ENCODE measurements at regions not wholly inside any gene's neighbourhood (a gene's known extent, or its start where the extent isn't known, plus 50 kb on each side); places are given as distances from the start of the nearest gene placed in this dataset.
"Not testable (repeated sequence)": the region's sequence is repeated elsewhere in the genome, so short reads cannot be mapped to it uniquely, and the experiment has no call there.

DNA sequence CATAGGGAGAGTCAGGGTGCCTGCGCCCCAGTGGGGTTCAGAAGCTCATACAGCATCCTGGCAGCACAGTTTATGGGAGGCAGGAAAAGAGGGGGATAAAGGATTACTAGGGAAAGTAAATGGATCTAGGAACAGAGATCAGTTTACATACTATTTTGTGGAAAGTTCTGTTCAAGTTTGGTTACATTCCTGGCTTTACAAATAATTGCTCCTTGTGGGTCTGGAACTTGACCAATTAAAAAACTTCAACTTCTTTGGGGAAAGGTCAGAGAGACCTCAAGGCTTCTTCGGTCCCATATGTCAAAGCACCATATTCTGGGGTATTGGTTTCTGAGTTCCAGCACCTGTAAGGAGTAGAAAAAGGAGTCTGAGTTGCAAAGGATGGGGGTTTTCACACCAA is 64.1 kb downstream of the ZDHHC19 start:
- no peaks in the 10 kb centered on the region for H3K9me3 Mint-ChIP-seq
- no peaks in the 10 kb centered on the region for H3K27me3 Mint-ChIP-seq (ENCODE audit: low read depth)
- H3K27ac Mint-ChIP-seq = peak overlapping the region; percentile 9
- peaks cover 13% of the 10 kb centered on the region for H3K4me1 Mint-ChIP-seq (ENCODE audit: low read depth)
- H3K36me3 Mint-ChIP-seq (ENCODE audit: low read depth) = peaks cover 2% of the 10 kb centered on the region
- no peak overlapping the region for H3K4me3 Mint-ChIP-seq

DNA sequence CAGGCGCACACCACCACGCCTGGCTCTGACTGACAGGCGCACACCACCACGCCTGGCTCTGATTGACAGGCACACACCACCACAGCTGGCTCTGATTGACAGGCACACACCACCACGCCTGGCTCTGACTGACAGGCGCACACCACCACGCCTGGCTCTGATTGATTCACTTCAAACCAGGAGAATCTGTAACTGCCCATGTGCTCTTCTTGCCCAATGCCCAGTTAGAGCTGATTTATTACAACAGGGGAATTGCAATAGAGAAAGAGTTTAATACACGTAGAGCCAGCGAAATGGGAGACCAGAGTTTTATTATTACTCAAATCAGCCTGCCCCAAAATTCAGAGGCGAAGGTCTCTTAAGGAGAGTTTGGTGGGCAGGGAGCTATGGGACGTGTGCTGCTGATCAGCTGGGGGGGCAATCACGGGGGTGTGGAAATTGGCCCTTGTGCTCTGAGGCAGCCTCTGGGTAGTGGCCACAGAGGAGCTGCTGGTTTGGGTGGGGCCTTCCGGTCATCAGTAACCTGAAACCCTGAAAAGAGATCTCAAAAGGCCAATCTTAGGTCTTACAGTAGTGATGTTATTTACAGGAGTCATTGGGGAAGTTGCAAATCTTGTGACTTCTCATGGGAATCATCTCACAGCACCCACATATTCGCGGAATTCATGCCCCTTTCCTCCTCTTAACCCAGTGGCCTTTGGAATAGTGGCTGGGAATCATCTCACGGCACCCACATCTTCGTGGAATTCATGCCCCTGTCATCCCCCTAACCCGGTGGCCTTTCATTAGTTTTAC is 63.8 kb upstream of the TFRC start:
- no peaks in the 10 kb centered on the region for H3K27me3 Mint-ChIP-seq (ENCODE audit: low read depth)
- peaks cover 16% of the 10 kb centered on the region for H3K4me1 Mint-ChIP-seq (ENCODE audit: low read depth)
- no peak overlapping the region for H3K4me3 Mint-ChIP-seq
- H3K36me3 Mint-ChIP-seq (ENCODE audit: low read depth) = peaks cover 2% of the 10 kb centered on the region
- no peaks in the 10 kb centered on the region for H3K9me3 Mint-ChIP-seq
- H3K27ac Mint-ChIP-seq = no peak overlapping the region

DNA sequence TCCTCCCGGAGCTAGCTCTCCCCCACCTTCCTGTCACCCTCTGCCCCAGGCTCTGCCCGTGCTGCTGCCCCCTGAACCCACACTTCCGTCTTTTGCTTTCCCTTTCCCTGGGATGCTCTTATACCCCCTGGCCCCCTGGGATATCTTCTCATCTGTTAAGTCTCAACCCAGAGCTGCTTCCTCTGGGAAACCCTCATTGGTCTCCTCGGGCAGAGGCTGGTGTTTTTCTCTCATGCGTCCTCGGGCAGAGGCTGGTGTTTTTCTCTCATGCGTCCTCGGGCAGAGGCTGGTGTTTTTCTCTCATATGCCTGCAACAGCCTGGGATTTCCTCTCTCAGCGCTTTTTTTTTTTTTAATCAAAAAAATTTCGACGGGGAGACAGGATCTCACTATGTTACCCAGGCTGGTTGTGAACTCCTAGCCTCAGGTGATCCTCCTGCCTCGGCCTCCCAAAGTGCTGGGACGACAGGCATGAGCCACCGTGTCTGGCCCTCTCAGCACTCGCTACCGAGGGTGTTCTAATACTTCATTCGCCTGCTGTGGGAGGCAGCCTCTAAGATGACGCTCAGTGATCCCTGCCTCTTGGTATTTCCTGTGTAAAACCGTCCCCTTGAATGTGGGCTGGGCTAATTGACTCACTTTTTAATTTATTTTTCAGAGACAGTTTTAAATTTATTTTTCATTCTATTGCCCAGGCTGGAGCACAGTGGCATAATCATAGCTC is 62.7 kb upstream of the TFRC start:
- H3K4me1 Mint-ChIP-seq (ENCODE audit: low read depth) = peaks cover 17% of the 10 kb centered on the region
- H3K4me3 Mint-ChIP-seq = no peak overlapping the region
- no peaks in the 10 kb centered on the region for H3K27me3 Mint-ChIP-seq (ENCODE audit: low read depth)
- peaks cover 2% of the 10 kb centered on the region for H3K36me3 Mint-ChIP-seq (ENCODE audit: low read depth)
- no peaks in the 10 kb centered on the region for H3K9me3 Mint-ChIP-seq
- peak overlapping the region; percentile 22 for H3K27ac Mint-ChIP-seq

DNA sequence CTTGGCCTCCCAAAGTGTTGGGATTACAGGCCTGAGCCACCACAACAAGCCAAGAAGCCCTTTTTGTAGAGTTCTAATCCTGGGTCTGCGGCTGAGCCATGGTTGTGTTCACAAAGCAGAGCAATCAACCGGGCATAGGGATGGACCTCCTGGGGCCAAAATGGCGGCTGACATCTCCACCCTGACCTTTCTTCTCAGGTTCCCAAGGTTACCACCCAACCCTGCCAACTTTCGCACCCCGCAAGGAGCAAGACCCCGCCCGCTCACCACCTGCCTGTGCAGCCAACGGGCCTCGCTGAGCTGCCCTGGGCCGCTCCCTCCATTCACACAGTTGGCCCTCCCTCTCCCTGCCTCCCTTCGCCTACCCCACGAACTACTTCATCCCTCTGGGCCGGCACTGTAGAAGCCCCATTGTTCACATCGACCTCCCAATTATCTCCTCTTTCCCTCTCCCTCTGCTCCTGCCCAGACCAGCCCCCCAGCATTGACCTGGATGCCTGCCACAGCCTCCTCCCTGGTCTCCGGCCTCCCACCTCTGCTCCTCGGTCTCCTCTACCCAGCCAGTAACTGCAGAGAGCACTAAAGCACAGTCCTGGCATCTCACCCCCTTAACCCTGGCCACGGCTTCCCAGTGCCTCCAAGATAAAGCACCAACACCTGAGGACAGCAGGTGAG is 62.0 kb upstream of the TFRC start:
- H3K4me3 Mint-ChIP-seq = no peak overlapping the region
- no peaks in the 10 kb centered on the region for H3K27me3 Mint-ChIP-seq (ENCODE audit: low read depth)
- H3K9me3 Mint-ChIP-seq = no peaks in the 10 kb centered on the region
- H3K27ac Mint-ChIP-seq = no peak overlapping the region
- peaks cover 2% of the 10 kb centered on the region for H3K36me3 Mint-ChIP-seq (ENCODE audit: low read depth)
- peaks cover 19% of the 10 kb centered on the region for H3K4me1 Mint-ChIP-seq (ENCODE audit: low read depth)

DNA sequence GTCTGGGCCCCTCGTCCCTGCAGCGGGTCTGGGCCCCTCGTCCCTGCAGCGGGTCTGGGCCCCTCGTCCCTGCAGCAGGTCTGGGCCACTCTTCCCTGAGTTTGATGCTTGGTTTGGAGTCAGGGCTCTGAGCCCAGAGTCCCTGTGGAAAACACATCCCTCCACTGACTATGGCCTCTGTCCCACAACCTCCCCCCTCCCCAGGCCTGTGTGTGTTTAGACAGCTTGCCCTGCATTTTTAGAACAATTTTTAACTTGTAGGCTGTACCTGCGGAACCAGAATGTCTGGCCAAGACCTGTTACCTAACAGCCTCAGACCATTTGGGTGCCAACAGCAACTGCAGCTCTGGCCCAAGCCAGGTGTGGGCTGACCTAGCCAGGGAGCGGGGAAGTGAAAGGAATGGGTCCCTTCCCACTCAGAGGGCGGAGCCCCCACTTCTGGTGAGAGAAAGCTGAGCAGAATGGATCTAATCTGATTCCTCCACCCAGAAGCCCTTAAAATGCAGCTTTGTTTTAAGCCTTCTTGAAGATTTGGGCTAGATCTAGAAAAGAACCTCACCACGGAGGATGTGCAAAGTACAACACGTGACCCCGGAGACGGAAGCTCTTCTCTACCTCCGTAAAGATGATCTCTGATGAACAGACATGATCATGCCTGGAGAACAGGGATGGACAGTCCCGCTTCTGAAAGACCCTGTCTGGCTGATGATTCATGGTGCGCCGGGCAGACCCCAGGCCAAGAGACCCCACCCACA is 60.5 kb upstream of the TFRC start:
- H3K4me1 Mint-ChIP-seq (ENCODE audit: low read depth) = peaks cover 19% of the 10 kb centered on the region
- no peaks in the 10 kb centered on the region for H3K27me3 Mint-ChIP-seq (ENCODE audit: low read depth)
- H3K4me3 Mint-ChIP-seq = no peak overlapping the region
- H3K27ac Mint-ChIP-seq = no peak overlapping the region
- H3K36me3 Mint-ChIP-seq (ENCODE audit: low read depth) = peaks cover 2% of the 10 kb centered on the region
- H3K9me3 Mint-ChIP-seq = no peaks in the 10 kb centered on the region

DNA sequence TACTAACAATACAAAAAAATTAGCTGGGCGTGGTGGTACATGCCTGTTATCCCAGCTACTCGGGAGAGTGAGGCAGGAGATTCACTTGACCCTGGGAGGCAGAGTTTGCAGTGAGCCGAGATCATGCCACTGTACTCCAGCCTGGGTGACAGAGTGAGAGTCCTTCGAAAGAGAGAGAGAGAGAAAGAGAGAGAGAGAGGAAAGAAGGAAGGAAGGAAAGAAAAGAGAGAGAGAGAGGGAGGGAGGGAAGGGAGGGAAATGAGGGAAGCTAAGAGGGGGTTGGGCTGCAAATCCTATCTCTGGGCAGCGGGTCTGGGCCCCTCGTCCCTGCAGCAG is 59.9 kb upstream of the TFRC start:
- H3K4me1 Mint-ChIP-seq (ENCODE audit: low read depth) = peaks cover 18% of the 10 kb centered on the region
- H3K27me3 Mint-ChIP-seq (ENCODE audit: low read depth) = no peaks in the 10 kb centered on the region
- no peak overlapping the region for H3K4me3 Mint-ChIP-seq
- peak overlapping the region; percentile 64 for H3K27ac Mint-ChIP-seq
- H3K9me3 Mint-ChIP-seq = no peaks in the 10 kb centered on the region
- H3K36me3 Mint-ChIP-seq (ENCODE audit: low read depth) = peaks cover under 1% of the 10 kb centered on the region

DNA sequence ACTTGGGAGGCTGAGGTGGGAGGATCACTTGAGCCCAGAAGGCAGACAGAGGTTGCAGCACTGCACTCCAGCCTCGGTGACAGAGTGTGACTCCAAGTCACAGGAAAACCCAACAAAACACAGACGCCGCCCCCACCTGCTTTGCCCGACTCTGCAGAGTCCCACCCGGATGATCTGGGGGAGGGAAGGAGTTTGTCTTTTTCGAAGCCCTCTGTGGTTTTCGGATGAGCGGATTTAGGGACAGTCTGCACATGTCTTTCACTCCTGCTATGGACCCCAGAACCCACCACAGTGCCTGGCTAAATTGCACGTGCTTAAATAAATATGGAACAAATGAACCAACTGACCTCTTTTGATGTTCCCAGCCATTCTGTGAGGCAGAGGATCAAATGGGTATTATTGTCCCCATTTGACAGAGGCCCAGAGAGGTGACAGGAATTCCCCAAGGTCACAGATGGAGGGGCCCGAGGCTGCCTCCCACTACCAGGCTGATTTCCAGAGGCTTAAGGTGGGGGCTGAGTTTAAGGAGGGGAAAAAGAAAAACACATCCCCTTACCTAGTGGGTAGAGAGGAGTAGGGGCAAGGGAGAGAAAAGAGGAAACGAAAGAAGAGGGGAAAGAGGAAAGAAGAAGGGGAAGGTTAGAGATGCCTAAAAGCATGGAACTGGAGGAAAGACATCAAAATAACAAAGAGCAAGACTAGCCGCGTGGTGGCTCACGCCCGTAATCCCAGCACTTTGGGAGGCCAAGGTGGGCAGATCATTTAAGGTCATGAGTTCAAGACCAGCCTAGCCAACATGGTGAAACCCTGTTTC is 59.4 kb upstream of the TFRC start:
- H3K36me3 Mint-ChIP-seq (ENCODE audit: low read depth) = no peaks in the 10 kb centered on the region
- H3K9me3 Mint-ChIP-seq = no peaks in the 10 kb centered on the region

DNA sequence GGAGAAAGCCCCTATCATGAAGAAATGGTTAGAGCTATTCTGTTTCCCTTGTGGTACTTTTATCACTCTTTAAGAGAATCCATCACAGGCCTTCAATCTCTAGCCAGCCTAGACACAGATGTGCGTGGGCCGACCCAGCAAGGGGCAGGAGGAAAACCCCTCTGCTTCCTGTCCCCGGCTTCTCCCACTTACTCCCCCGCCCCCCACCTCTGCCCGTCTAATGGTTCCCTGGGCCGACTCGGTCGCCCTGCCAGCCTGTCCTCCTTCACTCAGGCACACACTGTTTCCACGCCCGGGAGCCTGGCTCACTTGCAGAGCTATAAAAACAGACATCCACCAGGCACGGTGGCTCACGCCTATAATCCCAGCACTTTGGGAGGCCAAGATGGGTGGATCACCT is 58.3 kb upstream of the TFRC start:
- H3K9me3 Mint-ChIP-seq = no peaks in the 10 kb centered on the region
- no peak overlapping the region for H3K27ac Mint-ChIP-seq
- H3K36me3 Mint-ChIP-seq (ENCODE audit: low read depth) = peaks cover 2% of the 10 kb centered on the region
- no peaks in the 10 kb centered on the region for H3K27me3 Mint-ChIP-seq (ENCODE audit: low read depth)
- H3K4me1 Mint-ChIP-seq (ENCODE audit: low read depth) = peaks cover 25% of the 10 kb centered on the region
- H3K4me3 Mint-ChIP-seq = no peak overlapping the region

More for the DNA sequence above, 59.4 kb upstream of the TFRC start:
- Mint-ChIP-seq H3K4me3 (no peak overlapping the region), H3K27ac (no peak overlapping the region), H3K4me1 (ENCODE audit: low read depth) (peaks cover 22% of the 10 kb centered on the region), H3K27me3 (ENCODE audit: low read depth) (no peaks in the 10 kb centered on the region)

DNA sequence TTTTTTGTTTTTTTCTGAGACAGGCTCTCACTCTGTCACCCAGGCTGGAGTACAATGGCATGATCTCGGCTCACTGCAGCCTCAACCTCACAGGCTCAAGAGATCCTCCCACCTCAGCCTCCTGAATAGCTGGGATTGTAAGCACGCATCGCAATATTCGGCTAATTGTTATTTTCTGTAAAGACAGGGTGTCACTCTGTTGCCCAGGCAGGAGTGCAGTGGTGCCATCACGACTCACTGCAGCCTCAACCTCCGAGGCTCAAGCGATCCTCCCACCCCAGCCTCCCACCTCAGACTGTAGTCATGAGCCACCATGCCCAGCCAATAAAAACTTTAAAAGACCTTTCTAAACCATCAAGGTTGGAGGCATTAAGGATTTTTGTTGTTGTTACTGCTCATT is 57.4 kb upstream of the TFRC start:
- peaks cover 23% of the 10 kb centered on the region for H3K4me1 Mint-ChIP-seq (ENCODE audit: low read depth)
- no peak overlapping the region for H3K4me3 Mint-ChIP-seq
- H3K27me3 Mint-ChIP-seq (ENCODE audit: low read depth) = no peaks in the 10 kb centered on the region
- no peaks in the 10 kb centered on the region for H3K9me3 Mint-ChIP-seq
- H3K27ac Mint-ChIP-seq = no peak overlapping the region
- peaks cover 2% of the 10 kb centered on the region for H3K36me3 Mint-ChIP-seq (ENCODE audit: low read depth)

DNA sequence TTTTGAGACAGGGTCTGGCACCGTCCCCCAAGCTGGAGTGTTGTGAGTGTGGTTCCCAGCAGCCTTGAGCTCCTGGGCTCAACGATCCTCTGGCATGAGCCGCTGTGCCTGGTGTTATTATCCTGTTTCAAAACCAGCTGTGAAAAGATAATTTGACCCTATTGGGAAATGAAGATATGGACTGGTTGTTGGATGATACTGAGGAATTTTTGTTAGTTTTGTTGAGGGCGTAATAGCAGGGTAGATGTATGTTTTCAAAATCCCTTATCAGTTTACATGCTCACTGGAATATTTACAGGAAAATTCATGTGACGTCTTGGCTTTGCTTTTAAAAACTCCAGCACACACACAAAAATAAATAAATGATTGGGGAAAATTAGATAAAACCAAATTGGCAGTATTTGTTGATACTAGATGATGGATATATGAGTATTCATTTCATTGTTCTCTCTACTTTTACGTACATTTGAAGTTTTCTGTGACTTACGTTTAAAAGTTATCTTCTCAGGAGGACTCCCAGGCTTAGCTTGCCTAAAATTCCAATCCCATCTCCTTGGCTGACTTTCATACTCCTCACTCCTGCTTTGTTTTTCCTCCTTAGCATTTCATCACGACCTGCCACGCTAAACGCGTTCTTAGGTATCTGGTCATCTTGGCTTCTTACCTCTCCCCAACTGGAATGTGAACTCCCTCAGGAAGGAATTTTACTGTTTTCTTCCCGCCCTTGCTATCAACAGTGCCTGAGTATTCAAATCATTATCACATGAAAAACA is 56.8 kb upstream of the TFRC start:
- peak overlapping the region; percentile 15 for H3K27ac Mint-ChIP-seq
- H3K4me1 Mint-ChIP-seq (ENCODE audit: low read depth) = peaks cover 22% of the 10 kb centered on the region
- peaks cover 2% of the 10 kb centered on the region for H3K36me3 Mint-ChIP-seq (ENCODE audit: low read depth)
- no peaks in the 10 kb centered on the region for H3K9me3 Mint-ChIP-seq
- no peaks in the 10 kb centered on the region for H3K27me3 Mint-ChIP-seq (ENCODE audit: low read depth)
- no peak overlapping the region for H3K4me3 Mint-ChIP-seq

DNA sequence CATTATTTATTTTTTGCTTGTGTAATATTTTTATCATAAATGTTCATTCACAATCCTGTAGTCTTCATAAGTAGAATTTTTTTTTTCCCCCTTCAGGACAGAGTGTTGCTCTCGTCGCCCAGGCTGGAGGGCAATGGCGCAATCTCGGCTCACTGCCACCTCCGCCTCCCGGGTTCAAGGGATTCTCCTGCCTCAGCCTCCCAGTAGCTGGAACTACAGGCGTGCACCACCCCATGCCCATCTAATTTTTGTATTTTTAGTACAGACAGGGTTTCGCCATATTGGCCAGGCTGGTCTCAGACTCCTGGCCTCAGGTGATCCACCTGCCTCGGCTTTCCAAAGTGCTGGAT is 54.7 kb upstream of the TFRC start:
- H3K9me3 Mint-ChIP-seq; H3K4me3 Mint-ChIP-seq; H3K27me3 Mint-ChIP-seq (ENCODE audit: low read depth); H3K36me3 Mint-ChIP-seq (ENCODE audit: low read depth); H3K27ac Mint-ChIP-seq: not testable (repeated sequence)
- H3K4me1 Mint-ChIP-seq (ENCODE audit: low read depth) = peaks cover 14% of the 10 kb centered on the region

DNA sequence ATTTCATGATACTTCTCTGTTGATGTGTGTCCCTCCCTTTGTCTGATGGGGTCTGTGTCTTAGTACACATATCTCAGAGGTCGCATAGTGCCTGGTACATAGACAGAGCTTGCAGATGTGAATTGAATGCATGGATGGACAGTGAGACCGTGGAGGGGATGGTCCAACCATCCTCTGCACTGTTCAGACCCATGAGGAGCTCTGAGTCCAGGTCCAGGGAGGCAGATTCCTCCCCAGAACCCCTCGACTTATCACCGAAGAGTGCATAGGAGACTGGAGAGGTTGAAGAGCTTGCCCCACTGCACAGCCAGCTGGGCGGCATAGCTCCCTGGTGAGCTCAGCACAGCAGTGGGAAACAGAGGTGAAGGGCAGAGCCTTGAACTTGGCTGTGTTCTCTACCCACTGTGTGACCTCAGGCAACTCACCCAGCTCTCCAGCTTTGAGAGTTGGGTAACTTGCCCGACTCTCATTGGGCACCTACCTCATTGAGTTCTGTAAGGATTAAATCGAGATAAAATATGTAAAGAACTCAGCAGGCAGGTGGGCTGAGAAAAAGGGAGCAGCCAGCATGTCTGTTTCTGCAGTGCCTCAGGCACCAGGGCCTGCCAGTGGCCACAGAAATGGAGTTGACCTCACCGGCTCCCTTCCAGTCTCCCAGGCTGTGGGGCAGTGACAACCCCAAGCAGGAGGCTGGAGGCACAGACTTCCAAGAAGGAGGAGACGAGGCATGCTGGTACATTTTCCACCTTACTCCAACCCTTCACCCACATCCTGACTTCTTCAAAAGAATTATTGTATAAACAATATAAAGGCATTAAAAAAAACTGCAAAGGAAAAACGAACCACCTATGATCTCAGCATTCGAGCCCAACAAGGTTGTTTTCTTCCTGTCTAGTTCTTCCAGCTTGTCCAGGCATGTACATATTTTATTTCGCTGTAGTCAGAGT is 54.1 kb upstream of the TFRC start:
- no peaks in the 10 kb centered on the region for H3K9me3 Mint-ChIP-seq
- H3K4me1 Mint-ChIP-seq (ENCODE audit: low read depth) = peaks cover 13% of the 10 kb centered on the region
- no peaks in the 10 kb centered on the region for H3K27me3 Mint-ChIP-seq (ENCODE audit: low read depth)
- peaks cover 2% of the 10 kb centered on the region for H3K36me3 Mint-ChIP-seq (ENCODE audit: low read depth)
- no peak overlapping the region for H3K4me3 Mint-ChIP-seq
- no peak overlapping the region for H3K27ac Mint-ChIP-seq
